GM12864 (cell line): ENCODE measurements at regions not wholly inside any gene's neighbourhood (a gene's known extent, or its start where the extent isn't known, plus 50 kb on each side); places are given as distances from the start of the nearest gene placed in this dataset.

Experiments
- DNase-seq: peaks from one replicate; pipeline ENCODE4 v3.0.0-alpha.2; 2011; ENCODE audit warnings: low read depth
- H3K4me3 ChIP-seq: 2 replicates; pipeline ENCODE4 v1.5.1; 2011; ENCODE audit warnings: mild to moderate bottlenecking, low read depth, low read length, control low read depth
- CTCF ChIP-seq: IDR thresholded peaks from 2 replicates; pipeline ENCODE4 v1.5.1; 2011; ENCODE audit warnings: low read depth, mild to moderate bottlenecking, moderate library complexity, low read length, control low read depth, inconsistent platforms; ENCODE audit errors: missing control alignments

GRCh38 chr3:72088486-72089025, 303.6 kb upstream of the PROK2 start:
- H3K4me3 ChIP-seq = no peak overlapping the region
- DNase-seq = no peak

GRCh38 chr3:72087420-72087819, 302.5 kb upstream of the PROK2 start:
- DNase-seq = no peak
- no peak for TF ChIP-seq CTCF
- H3K4me3 ChIP-seq = no peak overlapping the region

More at GRCh38 chr3:72088486-72089025, 303.6 kb upstream of the PROK2 start:
- TF ChIP-seq CTCF = no peak

- no peak for DNase-seq
- no peak for TF ChIP-seq CTCF
- no peak overlapping the region for H3K4me3 ChIP-seq
These were observed 301.8 kb upstream of the PROK2 start for GRCh38 chr3:72086743-72087087.

- no peak overlapping the region for H3K4me3 ChIP-seq
- TF ChIP-seq CTCF = no peak
- no peak for DNase-seq
These were observed 301.2 kb upstream of the PROK2 start for GRCh38 chr3:72086042-72086742.

GRCh38 chr3:72085036-72085435, 300.1 kb upstream of the PROK2 start:
- DNase-seq = no peak
- no peak for TF ChIP-seq CTCF
- H3K4me3 ChIP-seq = no peak overlapping the region

- no peak for TF ChIP-seq CTCF
- H3K4me3 ChIP-seq = no peak overlapping the region
- DNase-seq = no peak
These were observed 298.0 kb upstream of the PROK2 start for GRCh38 chr3:72082776-72083462.
